ENCODE measurements at regions not wholly inside any gene's neighbourhood (a gene's known extent, or its start where the extent isn't known, plus 50 kb on each side); places are given as distances from the start of the nearest gene placed in this dataset.
"Not testable (repeated sequence)": the region's sequence is repeated elsewhere in the genome, so short reads cannot be mapped to it uniquely, and the experiment has no call there.

- Mint-ChIP-seq H3K27me3 (no peaks in the 10 kb centered on the region), H3K27ac (no peak overlapping the region), H3K9me3 (peaks cover 67% of the 10 kb centered on the region), H3K4me1 (ENCODE audit: low read depth) (peaks cover 17% of the 10 kb centered on the region), H3K4me3 (no peak overlapping the region), H3K36me3 (ENCODE audit: low read depth) (peaks cover 40% of the 10 kb centered on the region)
- intact Hi-C loops (cut with micrococcal nuclease), result no loop called here
Measured at GRCh38 chr5:94102849-94103248, 361.4 kb upstream of the POU5F2 start.

GRCh38 chr5:94097384-94097783, 356.0 kb upstream of the POU5F2 start:
- H3K4me1 Mint-ChIP-seq (ENCODE audit: low read depth); H3K27me3 Mint-ChIP-seq; H3K4me3 Mint-ChIP-seq; H3K27ac Mint-ChIP-seq; intact Hi-C loops (cut with micrococcal nuclease): not testable (repeated sequence)
- Mint-ChIP-seq H3K36me3 (ENCODE audit: low read depth) (peaks cover 21% of the 10 kb centered on the region), H3K9me3 (peaks cover 59% of the 10 kb centered on the region)

DNA sequence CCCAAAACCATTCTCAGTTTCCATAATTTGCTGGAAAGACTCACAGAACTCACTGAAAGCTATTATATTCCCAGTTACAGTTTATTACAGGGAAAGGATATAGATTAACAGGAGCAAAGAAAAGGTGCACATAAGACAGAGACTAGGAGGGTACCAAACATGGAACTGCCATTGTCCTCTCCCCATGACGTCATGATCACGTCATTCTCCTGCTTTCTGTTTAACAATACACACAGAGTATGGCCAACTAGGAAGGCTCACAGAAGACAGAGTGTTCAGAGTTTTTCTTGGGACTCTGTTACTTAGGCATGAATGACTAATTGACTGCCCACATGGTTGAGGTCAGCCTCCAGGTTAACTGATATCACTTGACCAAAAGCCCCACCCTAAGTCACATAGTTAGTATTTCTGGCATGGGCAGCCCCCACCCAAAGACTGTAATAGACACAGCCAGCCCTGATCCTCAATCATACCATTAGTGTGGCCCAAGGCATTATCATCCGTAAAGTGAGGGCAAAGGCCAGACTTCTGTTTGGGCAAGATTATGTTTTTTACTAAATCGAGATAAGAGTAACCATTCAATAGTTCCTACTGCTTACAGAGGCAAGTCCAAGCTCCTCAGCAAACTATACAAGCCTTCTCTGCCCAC, 353.5 kb upstream of the POU5F2 start:
- intact Hi-C loops (cut with micrococcal nuclease), result no loop called here
- Mint-ChIP-seq H3K4me1 (ENCODE audit: low read depth) (peaks cover 11% of the 10 kb centered on the region), H3K27me3 (no peaks in the 10 kb centered on the region), H3K9me3 (peaks cover 41% of the 10 kb centered on the region), H3K4me3 (no peak overlapping the region), H3K27ac (no peak overlapping the region), H3K36me3 (ENCODE audit: low read depth) (peaks cover 21% of the 10 kb centered on the region)

GRCh38 chr5:94093300-94093699, 351.9 kb upstream of the POU5F2 start:
- intact Hi-C loops (cut with micrococcal nuclease), result no loop called here
- H3K36me3 Mint-ChIP-seq (ENCODE audit: low read depth), result peaks cover 12% of the 10 kb centered on the region
- H3K4me3 Mint-ChIP-seq, result no peak overlapping the region
- H3K4me1 Mint-ChIP-seq (ENCODE audit: low read depth), result peaks cover 16% of the 10 kb centered on the region
- H3K27ac Mint-ChIP-seq, result no peak overlapping the region
- peaks cover 30% of the 10 kb centered on the region for H3K9me3 Mint-ChIP-seq
- no peaks in the 10 kb centered on the region for H3K27me3 Mint-ChIP-seq

DNA sequence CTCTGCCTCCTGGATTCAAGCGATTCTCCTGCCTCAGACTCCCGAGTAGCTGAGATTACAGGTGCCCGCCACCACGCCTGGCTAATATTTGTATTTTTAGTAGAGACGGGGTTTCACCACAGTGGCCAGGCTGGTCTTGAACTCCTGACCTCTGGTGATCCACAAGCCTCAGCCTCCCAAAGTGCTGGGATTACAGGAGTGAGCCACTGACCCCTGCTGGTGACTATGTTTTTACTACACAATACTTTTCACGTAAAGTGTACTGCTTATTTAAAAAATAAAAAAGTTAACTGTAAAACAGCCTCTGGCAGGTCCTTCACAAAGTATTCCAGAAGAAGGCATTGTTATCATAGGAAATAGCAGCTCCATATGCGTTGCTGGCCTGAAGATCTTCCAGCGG, 345.2 kb upstream of the POU5F2 start:
- H3K27ac Mint-ChIP-seq; H3K9me3 Mint-ChIP-seq; H3K27me3 Mint-ChIP-seq; H3K36me3 Mint-ChIP-seq (ENCODE audit: low read depth); H3K4me3 Mint-ChIP-seq; intact Hi-C loops (cut with micrococcal nuclease): not testable (repeated sequence)
- H3K4me1 Mint-ChIP-seq (ENCODE audit: low read depth), result peaks cover 11% of the 10 kb centered on the region

DNA sequence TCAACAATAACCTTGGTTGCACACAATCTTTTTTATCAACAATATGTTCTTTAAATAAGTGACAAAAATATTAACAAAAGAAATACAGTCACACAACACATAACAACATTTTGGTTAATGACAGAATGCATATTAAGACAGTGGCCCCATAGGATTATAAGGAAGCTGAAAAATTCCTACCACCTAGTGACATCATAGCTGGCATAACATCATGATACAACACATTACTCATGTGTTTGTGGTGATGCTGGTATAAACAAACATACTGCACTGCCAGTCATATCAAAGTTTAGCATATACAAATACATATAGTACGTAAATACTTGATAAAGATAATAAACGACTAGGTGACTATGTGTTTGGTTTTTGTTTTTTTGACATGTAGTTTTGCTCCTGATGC, 344.8 kb upstream of the POU5F2 start:
- Mint-ChIP-seq H3K9me3 (peaks cover 10% of the 10 kb centered on the region), H3K27ac (no peak overlapping the region), H3K4me1 (ENCODE audit: low read depth) (peaks cover 15% of the 10 kb centered on the region), H3K4me3 (no peak overlapping the region), H3K27me3 (no peaks in the 10 kb centered on the region), H3K36me3 (ENCODE audit: low read depth) (peaks cover 8% of the 10 kb centered on the region)
- intact Hi-C loops (cut with micrococcal nuclease), result no loop called here

GRCh38 chr5:94082405-94082804, 341.0 kb upstream of the POU5F2 start:
- H3K9me3 Mint-ChIP-seq, result peaks cover 10% of the 10 kb centered on the region
- peaks cover 8% of the 10 kb centered on the region for H3K4me1 Mint-ChIP-seq (ENCODE audit: low read depth)
- no peak overlapping the region for H3K27ac Mint-ChIP-seq
- no peaks in the 10 kb centered on the region for H3K27me3 Mint-ChIP-seq
- intact Hi-C loops (cut with micrococcal nuclease), result no loop called here
- H3K36me3 Mint-ChIP-seq (ENCODE audit: low read depth), result peaks cover 8% of the 10 kb centered on the region
- H3K4me3 Mint-ChIP-seq, result no peak overlapping the region

DNA sequence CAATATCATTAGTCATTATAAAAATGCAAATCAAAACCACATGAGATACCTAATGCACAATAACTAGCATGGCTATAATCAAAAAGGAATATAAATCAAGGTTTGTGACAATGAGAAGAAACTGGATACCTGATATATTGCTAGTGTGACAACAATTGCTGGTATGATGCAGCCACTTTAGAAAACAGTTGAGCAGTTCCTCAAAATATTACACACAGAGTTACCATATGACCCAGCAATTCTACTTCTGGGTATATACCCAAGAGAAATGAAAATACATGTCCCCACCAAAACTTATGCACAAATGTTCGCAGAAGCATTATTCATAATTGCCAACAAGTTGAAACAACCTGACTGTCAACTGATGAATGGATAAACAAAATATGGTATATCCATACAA, 339.7 kb upstream of the POU5F2 start:
- no peaks in the 10 kb centered on the region for H3K27me3 Mint-ChIP-seq
- peaks cover 10% of the 10 kb centered on the region for H3K9me3 Mint-ChIP-seq
- peaks cover 8% of the 10 kb centered on the region for H3K4me1 Mint-ChIP-seq (ENCODE audit: low read depth)
- peaks cover 8% of the 10 kb centered on the region for H3K36me3 Mint-ChIP-seq (ENCODE audit: low read depth)
- intact Hi-C loops (cut with micrococcal nuclease), result no loop called here
- no peak overlapping the region for H3K4me3 Mint-ChIP-seq
- H3K27ac Mint-ChIP-seq, result no peak overlapping the region

GRCh38 chr5:94080390-94080789, 339.0 kb upstream of the POU5F2 start:
- Mint-ChIP-seq H3K4me1 (ENCODE audit: low read depth) (peaks cover 8% of the 10 kb centered on the region), H3K4me3 (no peak overlapping the region), H3K27me3 (no peaks in the 10 kb centered on the region), H3K27ac (no peak overlapping the region), H3K36me3 (ENCODE audit: low read depth) (peaks cover 3% of the 10 kb centered on the region), H3K9me3 (peaks cover 3% of the 10 kb centered on the region)
- intact Hi-C loops (cut with micrococcal nuclease), result no loop called here

DNA sequence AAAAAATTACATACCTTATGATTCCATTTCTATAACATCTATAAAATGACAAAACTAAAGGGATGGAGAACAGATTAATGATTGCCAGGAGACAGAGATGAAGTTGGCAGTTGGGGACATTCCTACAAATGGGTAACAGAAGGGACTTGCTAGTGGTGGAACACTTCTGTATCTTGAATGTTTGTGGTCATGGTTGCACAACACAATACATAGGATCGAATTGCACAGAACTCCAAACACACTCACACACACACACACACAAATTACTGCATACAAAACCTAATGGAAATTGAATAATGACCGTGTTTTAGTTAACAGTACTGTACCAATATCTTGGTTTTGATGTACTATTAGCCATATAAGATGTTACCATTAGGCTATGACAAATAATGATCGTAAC, 330.7 kb upstream of the POU5F2 start:
- Mint-ChIP-seq H3K27ac (no peak overlapping the region), H3K4me1 (ENCODE audit: low read depth) (peaks cover 5% of the 10 kb centered on the region)

DNA sequence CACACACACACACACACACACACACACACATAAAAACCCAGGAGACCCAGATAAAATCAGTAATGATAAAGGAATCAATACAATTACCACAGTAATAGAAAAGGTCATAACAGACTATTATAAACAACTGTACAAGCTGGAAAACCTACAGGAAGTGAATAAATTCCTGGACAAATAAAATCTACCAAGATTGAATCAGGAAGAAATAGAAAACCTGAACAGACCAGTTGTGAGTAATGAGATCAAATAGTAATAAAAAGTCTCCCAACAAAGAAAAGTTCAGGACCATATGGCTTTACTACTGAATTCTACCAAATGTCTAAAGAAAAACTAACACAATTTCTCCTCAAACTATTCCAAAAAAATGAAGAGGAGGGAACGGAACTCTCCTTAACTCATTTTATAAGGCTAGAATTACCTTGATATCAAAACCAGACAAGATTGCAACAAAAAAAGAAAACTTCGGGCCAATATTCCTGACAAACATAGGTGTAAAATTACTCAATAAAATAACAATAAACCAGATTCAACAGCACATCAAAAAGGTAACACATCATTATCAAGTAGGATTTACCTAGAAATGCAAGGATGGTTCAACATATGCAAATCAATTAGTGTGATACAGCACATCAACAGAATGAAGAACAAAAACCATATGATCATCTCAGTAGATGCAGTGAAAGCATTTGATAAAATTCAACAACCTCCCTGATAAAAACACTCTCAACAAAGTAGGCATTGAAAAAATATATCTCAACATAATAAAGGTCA, 325.2 kb upstream of the POU5F2 start:
- intact Hi-C loops (cut with micrococcal nuclease), result no loop called here
- H3K9me3 Mint-ChIP-seq, result peaks cover 60% of the 10 kb centered on the region
- no peaks in the 10 kb centered on the region for H3K27me3 Mint-ChIP-seq
- no peak overlapping the region for H3K27ac Mint-ChIP-seq
- peaks cover 5% of the 10 kb centered on the region for H3K4me1 Mint-ChIP-seq (ENCODE audit: low read depth)
- no peak overlapping the region for H3K4me3 Mint-ChIP-seq
- peaks cover 43% of the 10 kb centered on the region for H3K36me3 Mint-ChIP-seq (ENCODE audit: low read depth)

More for the DNA sequence above, 330.7 kb upstream of the POU5F2 start:
- Mint-ChIP-seq H3K27me3 (no peaks in the 10 kb centered on the region), H3K9me3 (peaks cover 15% of the 10 kb centered on the region), H3K36me3 (ENCODE audit: low read depth) (peaks cover 12% of the 10 kb centered on the region), H3K4me3 (no peak overlapping the region)
- intact Hi-C loops (cut with micrococcal nuclease), result no loop called here

DNA sequence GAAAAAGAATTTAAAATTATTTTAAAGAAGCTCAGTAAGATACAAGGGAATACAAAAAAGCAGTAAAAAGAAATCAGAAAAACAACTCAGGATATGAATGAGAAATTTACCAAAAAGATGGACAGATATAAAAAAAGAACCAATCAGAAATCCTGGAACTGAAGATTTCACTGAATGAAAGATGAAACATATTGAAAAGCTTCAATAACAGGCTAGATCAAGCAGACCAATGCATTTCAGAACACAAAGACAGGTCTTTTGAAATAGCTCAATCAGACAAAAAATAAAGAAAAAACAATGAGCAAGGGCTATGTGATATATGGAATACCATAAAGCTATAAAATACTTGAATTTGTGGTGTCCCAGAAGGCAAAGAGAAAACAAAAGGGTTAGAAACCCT, 322.6 kb upstream of the POU5F2 start:
- Mint-ChIP-seq H3K4me1 (ENCODE audit: low read depth) (no peaks in the 10 kb centered on the region), H3K4me3 (no peak overlapping the region), H3K27me3 (no peaks in the 10 kb centered on the region), H3K27ac (no peak overlapping the region), H3K9me3 (peaks cover 71% of the 10 kb centered on the region), H3K36me3 (ENCODE audit: low read depth) (peaks cover 44% of the 10 kb centered on the region)
- intact Hi-C loops (cut with micrococcal nuclease), result no loop called here

DNA sequence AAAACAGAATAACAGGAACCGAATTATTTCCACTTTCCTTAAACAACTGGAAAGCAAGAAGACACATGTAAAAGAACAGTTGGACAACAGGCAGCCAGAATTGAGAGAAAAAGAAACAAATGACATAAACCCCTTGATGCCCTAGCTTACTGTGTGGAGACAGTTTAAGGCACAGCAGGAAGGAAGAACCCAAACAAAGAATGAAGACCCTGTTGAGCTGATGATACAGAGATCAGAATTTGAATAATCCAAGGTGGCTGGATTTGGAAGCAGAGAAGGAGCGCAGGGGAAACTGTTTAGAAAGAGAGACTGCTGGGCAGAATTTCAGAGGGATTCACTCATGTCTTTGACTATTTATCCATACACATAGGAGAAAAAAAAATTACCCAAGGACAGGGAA, 316.3 kb upstream of the POU5F2 start:
- Mint-ChIP-seq H3K4me1 (ENCODE audit: low read depth) (no peaks in the 10 kb centered on the region), H3K9me3 (peaks cover 11% of the 10 kb centered on the region), H3K36me3 (ENCODE audit: low read depth) (peaks cover 29% of the 10 kb centered on the region), H3K27me3 (no peaks in the 10 kb centered on the region), H3K27ac (no peak overlapping the region), H3K4me3 (no peak overlapping the region)
- intact Hi-C loops (cut with micrococcal nuclease), result no loop called here

DNA sequence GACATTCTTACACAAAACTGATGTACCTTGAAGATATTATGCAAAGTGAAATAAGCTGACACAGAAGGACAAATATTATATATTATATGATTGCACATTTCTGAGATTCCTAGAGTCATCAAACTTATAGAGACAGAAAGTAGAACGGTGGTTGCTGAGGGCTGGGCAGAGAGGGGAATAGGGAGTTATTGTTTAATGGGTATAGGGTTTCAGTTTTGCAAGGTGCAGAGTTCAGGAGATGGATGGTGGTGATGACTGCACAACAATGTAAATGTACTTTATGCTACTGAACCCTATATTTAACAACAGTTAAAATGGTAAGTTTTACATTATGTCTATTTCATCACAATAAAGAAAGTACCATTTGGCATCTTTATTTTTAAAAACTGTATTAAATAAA, 315.8 kb upstream of the POU5F2 start:
- H3K27me3 Mint-ChIP-seq, result no peaks in the 10 kb centered on the region
- H3K4me1 Mint-ChIP-seq (ENCODE audit: low read depth), result no peaks in the 10 kb centered on the region
- H3K36me3 Mint-ChIP-seq (ENCODE audit: low read depth), result peaks cover 33% of the 10 kb centered on the region
- H3K27ac Mint-ChIP-seq, result no peak overlapping the region
- H3K4me3 Mint-ChIP-seq, result no peak overlapping the region
- intact Hi-C loops (cut with micrococcal nuclease), result no loop called here
- H3K9me3 Mint-ChIP-seq, result peaks cover 11% of the 10 kb centered on the region
